Psoas muscle (tissue), 7 donors: ENCODE measurements at regions not wholly inside any gene's neighbourhood (a gene's known extent, or its start where the extent isn't known, plus 50 kb on each side); places are given as distances from the start of the nearest gene placed in this dataset.

Experiments
- ATAC-seq, 4 donors: fragments of 200-7000 bp; cut with Tn5 transposase; one replicate each; pipeline ENCODE4 v1.9.1; 2020; ENCODE audit warnings: moderate library complexity in 3 of 4, mild to moderate bottlenecking in 2 of 4
- DNase-seq, 2 donors: peaks; one replicate each; pipeline ENCODE4 v3.0.0-alpha.2; 2020
- H3K27ac ChIP-seq: fragments of 200-600 bp; one replicate; pipeline ENCODE4 v1.8.0; 2022
- H3K27me3 ChIP-seq, 3 donors: fragments of 200-600 bp in 1 of 3; one replicate each; pipeline versions ENCODE4 v1.6.1 to v1.8.0; 2013 to 2022; ENCODE audit warnings: low read length in 2 of 3, mild to moderate bottlenecking in 2 of 3, moderate library complexity in 1 of 3; ENCODE audit not compliant: insufficient read depth in 3 of 3
- H3K36me3 ChIP-seq, 2 donors: fragments of 200-600 bp in 1 of 2; one replicate each; pipeline versions ENCODE4 v1.6.1 to v1.8.0; 2013 to 2022; ENCODE audit warnings: low read depth in 1 of 2, mild to moderate bottlenecking in 1 of 2, moderate library complexity in 1 of 2; ENCODE audit not compliant: insufficient read depth in 1 of 2
- H3K4me1 ChIP-seq: fragments of 200-600 bp; one replicate; pipeline ENCODE4 v1.8.0; 2022
- H3K4me3 ChIP-seq: fragments of 200-600 bp; one replicate; pipeline ENCODE4 v1.8.0; 2022; ENCODE audit warnings: mild to moderate bottlenecking
- H3K9me3 ChIP-seq: fragments of 200-600 bp; one replicate; pipeline ENCODE4 v1.8.0; 2022
- CTCF ChIP-seq: fragments of 200-600 bp; IDR thresholded peaks from one replicate; pipeline ENCODE4 v1.8.0; 2022; ENCODE audit warnings: antibody characterized with exemption
- WGBS, 3 donors: extraction: QIAGEN DNeasy Blood & Tissue Kit; methylation state at CpG; one replicate each; pipeline versions ENCODE4 v1.1.6 to v1.1.7; 2013; 5-methylcytosine and 5-hydroxymethylcytosine counted together
- intact Hi-C, 2 donors: fragments of 100-400 bp; cut with DNase I; formaldehyde crosslinking; loops; one replicate each; pipeline versions ENCODE4 v1.11.0 to v1.14.2; 2022
- donor health status: healthy with polysubstance abuse.
- donor health status: DM: no; HTN: no; CAD: no; lungs with moderate emphysema.
- donor health status: Bipolar disorder and iron deficiency.
- donor health status: healthy.
- donor health status: DM: yes; HTN: yes; CAD: no.
- donor health status: DM: no; HTN: no; CAD: no.
- donor health status: DM: yes; HTN: yes; CAD: no.

GRCh38 chr6:62819640-62820039, 391.6 kb upstream of the FKBP1C start:
- no peak for ATAC-seq
- 84 to 89% (median 86%) methylated on average over 2 of the region's 2 CpGs for WGBS, 3 donors
- no peak for TF ChIP-seq CTCF
- Histone ChIP-seq H3K4me3 (no peak overlapping the region), H3K4me1 (no peaks in the 10 kb centered on the region), H3K36me3 (no peaks in the 10 kb centered on the region), H3K9me3 (no peaks in the 10 kb centered on the region), H3K27me3 (no peaks in the 10 kb centered on the region), H3K27ac (no peak overlapping the region)
- DNase-seq: no peak
- intact Hi-C loops: no loop called here

- H3K27me3 ChIP-seq: no peaks in the 10 kb centered on the region
- H3K4me1 ChIP-seq: no peaks in the 10 kb centered on the region
- TF ChIP-seq CTCF: no peak
- WGBS, 3 donors: 53 to 67% (median 56%) methylated on average over 1 of the region's 1 CpG
- no peaks in the 10 kb centered on the region for H3K9me3 ChIP-seq
- DNase-seq (no peak), ATAC-seq (no peak)
- no peaks in the 10 kb centered on the region for H3K36me3 ChIP-seq
- intact Hi-C loops: no loop called here
- H3K4me3 ChIP-seq: no peak overlapping the region
- H3K27ac ChIP-seq: no peak overlapping the region
Measured at GRCh38 chr6:62808565-62809293, 402.5 kb upstream of the FKBP1C start.

GRCh38 chr6:62805431-62805830, 405.8 kb upstream of the FKBP1C start:
- H3K27ac ChIP-seq: no peak overlapping the region
- H3K4me3 ChIP-seq: no peak overlapping the region
- H3K9me3 ChIP-seq: no peaks in the 10 kb centered on the region
- no peaks in the 10 kb centered on the region for H3K4me1 ChIP-seq
- intact Hi-C loops: no loop called here
- 62 to 82% (median 72%) methylated on average over 4 of the region's 4 CpGs for WGBS, 3 donors
- no peaks in the 10 kb centered on the region for H3K27me3 ChIP-seq
- DNase-seq (no peak), ATAC-seq (no peak)
- H3K36me3 ChIP-seq: no peaks in the 10 kb centered on the region
- TF ChIP-seq CTCF: no peak

- no peaks in the 10 kb centered on the region for H3K36me3 ChIP-seq
- no peak overlapping the region for H3K27ac ChIP-seq
- no peak overlapping the region for H3K4me3 ChIP-seq
- H3K4me1 ChIP-seq: no peaks in the 10 kb centered on the region
- no peak for ATAC-seq
- 85% methylated on average over 7 of the region's 7 CpGs for WGBS, 3 donors
- intact Hi-C loops: no loop called here
- no peaks in the 10 kb centered on the region for H3K9me3 ChIP-seq
- DNase-seq: no peak
- no peaks in the 10 kb centered on the region for H3K27me3 ChIP-seq
- no peak for TF ChIP-seq CTCF
Measured at GRCh38 chr6:62803094-62803493, 408.2 kb upstream of the FKBP1C start.

- no peak for ATAC-seq
- DNase-seq: no peak
- WGBS, 3 donors: 64 to 81% (median 69%) methylated on average over 4 of the region's 4 CpGs
- no peak overlapping the region for H3K4me3 ChIP-seq
- intact Hi-C loops: no loop called here
- H3K9me3 ChIP-seq: no peaks in the 10 kb centered on the region
- H3K27me3 ChIP-seq: no peaks in the 10 kb centered on the region
- no peak for TF ChIP-seq CTCF
- H3K4me1 ChIP-seq: no peaks in the 10 kb centered on the region
- no peaks in the 10 kb centered on the region for H3K36me3 ChIP-seq
- no peak overlapping the region for H3K27ac ChIP-seq
Measured at GRCh38 chr6:62797190-62797589, 414.1 kb upstream of the FKBP1C start.
